Mesenchymal stem cell (in vitro differentiated cells and primary cell): ENCODE measurements at regions not wholly inside any gene's neighbourhood (a gene's known extent, or its start where the extent isn't known, plus 50 kb on each side); places are given as distances from the start of the nearest gene placed in this dataset.

Source experiments
- DNase-seq: peaks from one replicate; pipeline ENCODE4 v3.0.0-alpha.2; 2013
- H2AFZ ChIP-seq: one replicate; pipeline ENCODE4 v1.6.1; 2013; ENCODE audit warnings: low read depth, mild to moderate bottlenecking, control low read depth, inconsistent platforms, low read length, moderate library complexity
- H2AK5ac ChIP-seq: 2 replicates; pipeline ENCODE4 v1.6.1; 2013; ENCODE audit warnings: low read length, moderate library complexity, mild to moderate bottlenecking, inconsistent platforms; ENCODE audit not compliant: severe bottlenecking
- H2BK120ac ChIP-seq: one replicate; pipeline ENCODE4 v1.6.1; 2013; ENCODE audit warnings: low read depth, mild to moderate bottlenecking, inconsistent platforms, low read length, moderate library complexity
- H2BK12ac ChIP-seq, 2 experiments: one replicate each; pipeline ENCODE4 v1.6.1; 2013; ENCODE audit warnings: inconsistent platforms in 2 of 2, low read length in 2 of 2, mild to moderate bottlenecking in 2 of 2, moderate library complexity in 2 of 2, control low read depth in 1 of 2
- H2BK15ac ChIP-seq: one replicate; pipeline ENCODE4 v1.6.1; 2013; ENCODE audit warnings: mild to moderate bottlenecking, low read depth, inconsistent platforms; ENCODE audit not compliant: poor library complexity, severe bottlenecking
- H2BK5ac ChIP-seq: 2 replicates; pipeline ENCODE4 v1.6.1; 2013; ENCODE audit warnings: low read depth, mild to moderate bottlenecking, low read length, control low read depth, inconsistent platforms; ENCODE audit not compliant: poor library complexity, severe bottlenecking
- H3K14ac ChIP-seq, 2 experiments: one replicate each; pipeline ENCODE4 v1.6.1; 2013; ENCODE audit warnings: inconsistent platforms in 2 of 2, low read length in 2 of 2, control low read depth in 1 of 2, mild to moderate bottlenecking in 1 of 2, moderate library complexity in 1 of 2
- H3K18ac ChIP-seq, 2 experiments: one replicate each; pipeline ENCODE4 v1.6.1; 2013; ENCODE audit warnings: inconsistent platforms in 2 of 2, low read length in 2 of 2, control low read depth in 1 of 2, low read depth in 1 of 2, mild to moderate bottlenecking in 1 of 2
- H3K23ac ChIP-seq, 2 experiments: one replicate each; pipeline ENCODE4 v1.6.1; 2013; ENCODE audit warnings: inconsistent platforms in 2 of 2, low read length in 2 of 2, mild to moderate bottlenecking in 2 of 2, moderate library complexity in 2 of 2, control low read depth in 1 of 2
- H3K27ac ChIP-seq: 2 replicates; pipeline ENCODE4 v1.5.1; 2013; ENCODE audit warnings: mild to moderate bottlenecking, moderate library complexity, low read length, control low read depth, inconsistent platforms; ENCODE audit not compliant: poor library complexity, severe bottlenecking
- H3K27me3 ChIP-seq, 2 experiments: 2 replicates each; pipeline versions ENCODE4 v1.6.1 to v1.7.0; 2013; ENCODE audit warnings: low read length in 2 of 2, mild to moderate bottlenecking in 2 of 2, moderate library complexity in 2 of 2, control low read depth in 1 of 2, inconsistent platforms in 1 of 2; ENCODE audit not compliant: control insufficient read depth in 1 of 2, insufficient read depth in 1 of 2
- H3K36me3 ChIP-seq, 2 experiments: 2 replicates each; pipeline versions ENCODE4 v1.6.1 to v1.7.0; 2013; ENCODE audit warnings: low read length in 2 of 2, control low read depth in 1 of 2, inconsistent platforms in 1 of 2, low read depth in 1 of 2, mild to moderate bottlenecking in 1 of 2; ENCODE audit not compliant: insufficient read depth in 2 of 2, control insufficient read depth in 1 of 2
- H3K4ac ChIP-seq, 2 experiments: one replicate each; pipeline ENCODE4 v1.6.1; 2013; ENCODE audit warnings: inconsistent platforms in 2 of 2, low read length in 2 of 2, mild to moderate bottlenecking in 2 of 2, moderate library complexity in 2 of 2, control low read depth in 1 of 2, low read depth in 1 of 2
- H3K4me1 ChIP-seq: 2 replicates; pipeline ENCODE4 v1.6.1; 2013; ENCODE audit warnings: low read depth, low read length, control low read depth; ENCODE audit not compliant: control insufficient read depth, insufficient read depth
- H3K4me2 ChIP-seq: 2 replicates; pipeline ENCODE4 v1.6.1; 2013; ENCODE audit warnings: low read length, mild to moderate bottlenecking, inconsistent platforms; ENCODE audit not compliant: poor library complexity, severe bottlenecking
- H3K4me3 ChIP-seq, 2 experiments: 2 replicates each; pipeline versions ENCODE4 v1.5.1 to v1.7.0; 2013; ENCODE audit warnings: low read length in 2 of 2, mild to moderate bottlenecking in 2 of 2, control low read depth in 1 of 2, low read depth in 1 of 2; ENCODE audit not compliant: insufficient read depth in 1 of 2
- H3K79me1 ChIP-seq: replicated peaks from 2 replicates; pipeline ENCODE4 v1.6.1; 2013; ENCODE audit warnings: mild to moderate bottlenecking, control low read depth, low read length, inconsistent platforms; ENCODE audit not compliant: poor library complexity, severe bottlenecking
- H3K9ac ChIP-seq: 2 replicates; pipeline ENCODE4 v1.7.0; 2013; ENCODE audit warnings: mild to moderate bottlenecking, low read length, moderate library complexity
- H3K9me3 ChIP-seq: 2 replicates; pipeline ENCODE4 v1.7.0; 2013; ENCODE audit warnings: mild to moderate bottlenecking, low read length; ENCODE audit not compliant: control insufficient read depth
- H4K8ac ChIP-seq: one replicate; pipeline ENCODE4 v1.6.1; 2013; ENCODE audit warnings: inconsistent platforms, mild to moderate bottlenecking, low read length, moderate library complexity
- H4K91ac ChIP-seq: one replicate; pipeline ENCODE4 v1.6.1; 2013; ENCODE audit warnings: mild to moderate bottlenecking, low read length, inconsistent platforms
- WGBS: methylation state at CpG from one replicate; pipeline ENCODE4 v1.1.7; 2013; ENCODE audit warnings: mixed read lengths; 5-methylcytosine and 5-hydroxymethylcytosine counted together

DNA sequence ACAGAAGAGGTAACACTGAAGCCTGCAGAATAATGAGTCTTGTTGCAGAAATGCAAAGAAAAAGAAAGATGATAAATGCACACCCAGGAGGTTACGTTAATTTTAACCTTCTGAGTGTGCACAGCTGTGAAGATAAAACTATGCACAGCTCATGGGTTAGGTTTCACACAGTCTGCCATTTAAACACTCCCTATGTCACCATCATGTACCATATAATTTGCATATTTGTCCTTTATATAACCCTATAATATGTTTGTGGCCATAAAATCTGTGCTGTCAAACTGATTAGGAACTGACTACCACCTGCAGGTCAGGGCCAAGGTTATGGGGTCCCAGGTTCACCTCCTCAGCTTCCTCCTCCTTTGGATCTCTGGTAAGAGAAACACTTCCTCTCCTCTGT, 205.5 kb downstream of the RPIA start:
- Histone ChIP-seq H3K18ac (no peak overlapping the region), H2BK5ac (no peak overlapping the region), H2AFZ (no peak overlapping the region), H3K36me3 (no peaks in the 10 kb centered on the region), H2BK15ac (no peak overlapping the region), H3K14ac (no peak overlapping the region), H2BK12ac (no peak overlapping the region), H3K27me3 (peaks cover 0 to 43% of the 10 kb centered on the region in 2 experiments), H4K8ac (no peak overlapping the region), H4K91ac (no peak overlapping the region), H2AK5ac (no peak overlapping the region), H3K4me3 (no peak overlapping the region), H3K4ac (no peak overlapping the region), H3K79me1 (no peaks in the 10 kb centered on the region), H3K9me3 (no peaks in the 10 kb centered on the region), H3K9ac (no peak overlapping the region), H3K4me1 (no peaks in the 10 kb centered on the region), H3K27ac (no peak overlapping the region), H3K4me2 (no peak overlapping the region), H2BK120ac (no peak overlapping the region), H3K23ac (no peak overlapping the region)
- DNase-seq: no peak
- 50% methylated on average over 1 of the region's 1 CpG for WGBS

DNA sequence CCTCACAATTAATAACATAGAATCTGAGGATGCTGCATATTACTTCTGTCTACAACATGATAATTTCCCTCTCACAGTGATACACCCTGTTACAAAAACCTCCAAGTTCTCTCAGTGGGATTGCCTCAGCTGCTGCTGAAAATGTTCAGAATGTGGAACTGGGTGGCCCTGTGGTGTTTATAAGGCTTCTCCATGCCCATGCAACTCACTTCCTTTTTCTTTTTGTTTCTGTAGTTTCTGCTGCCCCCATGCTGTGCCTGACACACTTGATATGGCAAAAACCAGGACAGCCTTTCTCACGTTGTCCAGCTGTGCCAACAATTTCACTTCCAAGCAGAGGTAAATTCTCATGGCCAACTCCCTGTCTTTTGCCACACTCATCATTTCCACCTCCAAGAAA, 206.2 kb downstream of the RPIA start:
- H3K27me3 ChIP-seq: peaks cover 0 to 43% of the 10 kb centered on the region in 2 experiments
- no peak overlapping the region for H3K9ac ChIP-seq
- no peak overlapping the region for H2AFZ ChIP-seq
- H2AK5ac ChIP-seq: no peak overlapping the region
- no peak overlapping the region for H3K4me3 ChIP-seq
- H2BK5ac ChIP-seq: no peak overlapping the region
- no peak overlapping the region for H3K14ac ChIP-seq
- no peak overlapping the region for H3K4ac ChIP-seq
- no peaks in the 10 kb centered on the region for H3K36me3 ChIP-seq
- H2BK12ac ChIP-seq: no peak overlapping the region
- H3K18ac ChIP-seq: no peak overlapping the region
- no peak overlapping the region for H2BK120ac ChIP-seq
- H3K9me3 ChIP-seq: no peaks in the 10 kb centered on the region
- H4K91ac ChIP-seq: no peak overlapping the region
- no peaks in the 10 kb centered on the region for H3K79me1 ChIP-seq
- no peak overlapping the region for H3K23ac ChIP-seq
- H4K8ac ChIP-seq: no peak overlapping the region
- no peaks in the 10 kb centered on the region for H3K4me1 ChIP-seq
- no peak for DNase-seq
- WGBS: 33% methylated on average over 1 of the region's 1 CpG
- H2BK15ac ChIP-seq: no peak overlapping the region
- H3K27ac ChIP-seq: no peak overlapping the region
- no peak overlapping the region for H3K4me2 ChIP-seq

DNA sequence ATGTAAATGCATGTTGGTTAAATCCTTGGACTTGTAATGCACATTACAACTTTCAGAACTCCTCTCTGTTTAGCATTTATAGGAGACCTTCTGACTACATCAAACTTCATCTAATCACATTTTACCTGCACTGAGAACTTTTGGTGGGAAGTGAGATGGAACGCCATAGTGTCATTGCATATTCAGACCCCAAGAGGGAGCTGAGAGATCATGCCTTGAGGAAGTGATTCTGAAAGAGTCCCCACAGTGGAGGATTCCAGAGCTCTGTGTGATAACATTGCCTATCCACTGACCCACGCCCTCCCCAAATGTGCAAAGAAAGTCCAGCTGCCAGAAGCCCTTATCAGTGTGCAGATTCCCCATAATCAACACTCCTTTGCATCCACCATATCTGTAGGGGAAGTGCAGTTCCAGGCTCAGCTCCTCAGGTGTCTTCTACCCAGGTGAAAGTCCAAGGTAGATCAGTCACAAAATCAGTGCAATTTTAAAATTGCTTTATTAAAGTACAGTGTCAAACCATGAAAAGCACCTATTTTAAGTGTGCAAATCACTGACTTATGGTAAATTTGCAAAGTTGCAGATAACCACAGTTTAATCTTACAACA, 212.4 kb downstream of the RPIA start:
- H3K27ac ChIP-seq: no peak overlapping the region
- no peak overlapping the region for H2BK15ac ChIP-seq
- 0% methylated on average over 2 of the region's 2 CpGs for WGBS
- H2AK5ac ChIP-seq: no peak overlapping the region
- no peak overlapping the region for H3K4ac ChIP-seq
- no peak overlapping the region for H2BK5ac ChIP-seq
- no peak overlapping the region for H3K23ac ChIP-seq
- H3K4me2 ChIP-seq: no peak overlapping the region
- no peak overlapping the region for H3K14ac ChIP-seq
- H3K18ac ChIP-seq: no peak overlapping the region
- no peaks in the 10 kb centered on the region for H3K4me1 ChIP-seq
- H3K9me3 ChIP-seq: no peaks in the 10 kb centered on the region
- no peak overlapping the region for H4K8ac ChIP-seq
- no peak overlapping the region for H2BK12ac ChIP-seq
- DNase-seq: peak; percentile 10
- no peak overlapping the region for H3K9ac ChIP-seq
- H3K4me3 ChIP-seq: no peak overlapping the region
- peaks cover 0 to 25% of the 10 kb centered on the region in 2 experiments for H3K27me3 ChIP-seq
- H2AFZ ChIP-seq: no peak overlapping the region
- no peaks in the 10 kb centered on the region for H3K36me3 ChIP-seq
- no peak overlapping the region for H4K91ac ChIP-seq
- H3K79me1 ChIP-seq: no peaks in the 10 kb centered on the region
- no peak overlapping the region for H2BK120ac ChIP-seq

DNA sequence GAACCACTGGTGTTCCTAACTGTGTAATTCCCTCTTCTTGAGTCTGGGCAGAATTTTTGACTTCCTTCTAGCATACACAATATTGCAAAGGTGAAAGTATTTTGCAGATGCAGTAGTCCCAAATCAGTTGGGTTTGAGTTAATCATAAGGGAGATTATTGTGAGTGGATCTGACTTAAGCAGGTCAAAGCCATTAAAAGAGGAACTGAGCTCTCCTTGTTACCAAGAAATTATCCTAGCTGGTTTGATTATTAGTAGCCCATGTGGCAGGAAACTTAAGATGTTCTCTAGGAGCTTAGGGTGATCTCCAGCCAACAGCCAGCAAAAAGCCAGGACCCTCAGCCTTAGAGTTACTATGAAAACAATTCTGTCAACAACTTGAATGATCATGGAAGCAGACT, 221.8 kb downstream of the RPIA start:
- H3K27ac ChIP-seq: no peak overlapping the region
- no peak overlapping the region for H3K18ac ChIP-seq
- H2AK5ac ChIP-seq: no peak overlapping the region
- no peak overlapping the region for H3K14ac ChIP-seq
- H3K36me3 ChIP-seq: no peaks in the 10 kb centered on the region
- no peak overlapping the region for H2BK15ac ChIP-seq
- H2BK5ac ChIP-seq: no peak overlapping the region
- no peak overlapping the region for H2BK12ac ChIP-seq
- H3K27me3 ChIP-seq: peaks cover 0 to 19% of the 10 kb centered on the region in 2 experiments
- no peaks in the 10 kb centered on the region for H3K79me1 ChIP-seq
- no peak overlapping the region for H2BK120ac ChIP-seq
- H3K4me3 ChIP-seq: no peak overlapping the region
- no peak overlapping the region for H3K4ac ChIP-seq
- H3K4me1 ChIP-seq: no peaks in the 10 kb centered on the region
- no peak overlapping the region for H2AFZ ChIP-seq
- no peak overlapping the region for H3K9ac ChIP-seq
- H4K8ac ChIP-seq: no peak overlapping the region
- no peak overlapping the region for H4K91ac ChIP-seq
- no peak for DNase-seq
- no peak overlapping the region for H3K4me2 ChIP-seq
- no peaks in the 10 kb centered on the region for H3K9me3 ChIP-seq
- H3K23ac ChIP-seq: no peak overlapping the region
